RWPE1 (cell line): ENCODE measurements at regions not wholly inside any gene's neighbourhood (a gene's known extent, or its start where the extent isn't known, plus 50 kb on each side); places are given as distances from the start of the nearest gene placed in this dataset.

Experiments
- CTCF ChIA-PET: fragments of 350-600 bp; sonication (Branson Sonifier 250); formaldehyde crosslinking; extraction: SDS; loops from one replicate; lab custom pipeline; 2021; lab: Yijun Ruan, JAX
- POLR2A ChIA-PET: fragments of 400-600 bp; formaldehyde crosslinking; extraction: SDS; loops from one replicate; lab custom pipeline; 2020; ENCODE audit warnings: antibody characterized with exemption; ENCODE audit not compliant: low non-redundant PET; lab: Yijun Ruan, JAX
- DNase-seq: peaks from one replicate; pipeline ENCODE4 v3.0.0; 2012; ENCODE audit warnings: low spot score
- H3K27ac ChIP-seq: fragments of 450-650 bp; 2 replicates; pipeline ENCODE4 v1.5.1; 2017
- CTCF ChIP-seq: fragments of 450-650 bp; conservative IDR thresholded peaks from 2 replicates; pipeline ENCODE4 v1.5.1; 2017; ENCODE audit warnings: low read depth, mild to moderate bottlenecking

- no peak for DNase-seq
- TF ChIP-seq CTCF, result no peak
- CTCF ChIA-PET, result no interaction called here
- no peak overlapping the region for H3K27ac ChIP-seq
- POLR2A ChIA-PET, result no interaction called here
Observed at GRCh38 chr14:32003585-32003984, 73.5 kb upstream of the ARHGAP5 start.

GRCh38 chr14:32004300-32004699 is 72.8 kb upstream of the ARHGAP5 start:
- no peak for TF ChIP-seq CTCF
- DNase-seq, result no peak
- CTCF ChIA-PET, result no interaction called here
- POLR2A ChIA-PET, result no interaction called here
- no peak overlapping the region for H3K27ac ChIP-seq

- H3K27ac ChIP-seq, result no peak overlapping the region
- ChIA-PET POLR2A (no interaction called here), CTCF (no interaction called here)
- TF ChIP-seq CTCF, result no peak
- DNase-seq, result no peak
Observed at GRCh38 chr14:32005628-32006027, 71.5 kb upstream of the ARHGAP5 start.

GRCh38 chr14:32006263-32007110 is 70.6 kb upstream of the ARHGAP5 start:
- no peak for DNase-seq
- POLR2A ChIA-PET, result no interaction called here
- H3K27ac ChIP-seq, result no peak overlapping the region
- TF ChIP-seq CTCF, result no peak
- CTCF ChIA-PET, result interaction anchor here (0.6 kb wide), 1 partner anchor 284 kb away, joined by 4 read pairs; no protein-coding TSS in a partner anchor

GRCh38 chr14:32007755-32008362 is 69.2 kb upstream of the ARHGAP5 start:
- POLR2A ChIA-PET, result no interaction called here
- no peak overlapping the region for H3K27ac ChIP-seq
- TF ChIP-seq CTCF, result no peak
- CTCF ChIA-PET, result interaction anchor here (0.7 kb wide), 1 partner anchor 95 kb away, joined by 3 read pairs; no protein-coding TSS in a partner anchor
- no peak for DNase-seq

GRCh38 chr14:32008602-32009193 is 68.4 kb upstream of the ARHGAP5 start:
- CTCF ChIA-PET, result interaction anchor here (0.7 kb wide), 1 partner anchor 95 kb away, joined by 3 read pairs; no protein-coding TSS in a partner anchor
- no peak for DNase-seq
- POLR2A ChIA-PET, result no interaction called here
- TF ChIP-seq CTCF, result no peak
- H3K27ac ChIP-seq, result no peak overlapping the region
